SKM-1 treated with dmso at 0.1 percent for 144 hours (cell line): ENCODE measurements at regions not wholly inside any gene's neighbourhood (a gene's known extent, or its start where the extent isn't known, plus 50 kb on each side); places are given as distances from the start of the nearest gene placed in this dataset.
"Not testable (repeated sequence)": the region's sequence is repeated elsewhere in the genome, so short reads cannot be mapped to it uniquely, and the experiment has no call there.

ENCODE experiments used
- DNase-seq: peaks from one replicate; lab custom pipeline; 2025; ENCODE audit not compliant: unreplicated experiment; lab: John Stamatoyannopoulos, UW

DNA sequence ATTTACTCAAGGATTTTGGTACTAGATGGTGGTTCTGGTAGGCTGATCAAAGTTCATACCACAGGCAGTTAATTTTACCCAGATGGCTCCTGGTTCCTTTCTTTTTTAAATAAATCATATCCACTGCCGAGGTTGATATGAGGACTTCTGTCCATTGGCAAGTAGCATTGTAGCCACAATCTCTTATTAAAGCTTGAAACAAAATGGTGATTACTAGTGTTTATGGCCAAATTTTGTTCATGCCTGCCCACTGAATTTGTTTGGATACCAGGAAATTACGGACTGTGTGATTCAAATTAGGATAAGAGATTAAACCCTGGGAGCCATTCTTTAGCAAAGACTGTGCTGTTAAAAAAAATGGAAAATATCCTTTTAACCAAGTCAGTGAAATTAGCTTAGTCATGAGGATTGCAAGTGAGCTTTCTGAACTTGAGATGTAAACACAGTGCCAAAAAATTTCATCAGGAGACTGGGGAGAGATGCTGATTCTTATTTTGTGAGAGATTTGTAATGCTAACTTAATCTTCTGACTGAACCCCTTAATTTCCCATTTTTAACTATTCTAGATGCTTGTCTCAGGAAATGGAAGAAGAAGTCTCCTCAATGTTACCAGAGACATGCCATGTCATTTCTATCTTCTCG, 893.5 kb upstream of the ADAMTS5 start:
- not testable (repeated sequence) for DNase-seq

DNA sequence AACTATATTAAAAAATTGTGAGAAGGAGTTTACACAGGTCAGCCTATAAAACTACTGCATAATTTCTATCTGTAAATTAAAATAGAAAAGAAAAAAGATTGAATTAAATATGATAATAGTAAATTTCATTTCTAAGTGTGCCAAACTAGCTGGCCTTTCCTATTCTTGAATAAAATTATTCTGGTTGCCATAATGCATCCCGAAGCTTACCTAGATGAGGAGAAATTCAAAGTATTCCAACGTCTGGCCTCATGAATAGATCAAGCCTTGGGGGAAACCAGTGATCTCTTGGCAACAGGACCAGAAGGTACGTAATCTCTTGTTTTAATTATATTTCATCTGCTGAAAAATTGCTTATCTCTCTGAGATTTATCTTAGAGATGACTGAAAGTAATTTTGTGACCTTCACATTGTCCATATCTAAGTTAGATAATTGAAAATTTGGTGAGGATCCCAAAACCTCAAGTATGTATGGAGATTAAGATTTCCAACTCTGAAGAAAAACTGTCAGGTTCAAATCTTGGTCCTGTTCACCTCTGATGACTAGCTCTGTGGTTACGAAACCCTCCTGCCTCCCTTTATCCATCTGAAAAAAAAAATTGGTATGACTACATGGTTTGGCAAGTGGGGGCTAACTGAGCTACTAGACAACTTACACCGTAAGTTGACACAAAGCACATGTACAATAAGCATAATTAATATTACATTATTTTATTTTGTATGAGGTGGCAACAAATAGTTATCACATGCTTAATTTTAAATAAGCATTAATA, 891.4 kb upstream of the ADAMTS5 start:
- not testable (repeated sequence) for DNase-seq

DNA sequence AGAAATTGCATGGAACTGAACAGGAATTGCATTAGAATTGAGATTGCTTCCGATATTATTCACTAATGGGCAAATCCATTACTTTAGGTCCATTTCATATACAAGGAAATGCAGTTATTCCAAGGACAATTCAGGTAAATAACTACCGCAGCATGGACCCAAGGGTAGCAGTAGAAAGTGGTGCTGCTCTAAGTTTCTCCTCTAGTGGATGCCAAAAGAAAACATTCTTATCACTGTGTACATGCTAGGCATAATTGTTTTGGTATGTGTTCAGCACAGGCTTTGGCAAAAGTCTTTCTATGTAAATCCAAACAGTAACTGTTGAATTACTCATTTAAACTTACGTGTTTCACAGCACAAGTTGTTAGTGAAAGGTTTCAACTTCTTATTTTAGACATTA, 890.1 kb upstream of the ADAMTS5 start:
- not testable (repeated sequence) for DNase-seq

DNA sequence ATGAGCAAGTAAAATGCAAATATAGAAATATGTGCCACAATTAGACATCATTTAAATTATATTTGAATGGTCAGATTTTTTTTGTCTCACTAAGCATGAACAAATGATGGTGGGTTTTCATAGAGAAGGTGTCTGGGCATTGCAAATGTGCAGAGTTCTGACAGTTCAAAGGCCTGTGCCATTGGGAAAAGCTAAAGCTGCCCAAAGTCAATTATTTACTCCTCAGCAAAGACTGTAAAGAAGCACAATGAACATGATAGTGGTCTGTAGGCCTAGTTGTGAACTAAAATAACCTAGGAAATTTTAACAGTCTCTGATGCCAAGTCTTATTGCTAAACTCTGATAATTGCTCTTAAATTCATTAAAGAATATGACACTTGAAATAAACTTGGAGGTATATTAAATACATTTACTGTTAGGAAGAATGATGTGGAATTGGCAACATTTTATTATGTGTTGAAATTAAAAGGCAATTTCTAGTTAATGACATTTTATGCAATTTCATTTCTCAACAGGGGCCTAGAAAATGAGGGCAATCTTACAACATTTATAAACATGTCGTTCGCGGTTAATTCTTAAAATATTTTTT, 874.3 kb upstream of the ADAMTS5 start:
- DNase-seq = no peak

DNA sequence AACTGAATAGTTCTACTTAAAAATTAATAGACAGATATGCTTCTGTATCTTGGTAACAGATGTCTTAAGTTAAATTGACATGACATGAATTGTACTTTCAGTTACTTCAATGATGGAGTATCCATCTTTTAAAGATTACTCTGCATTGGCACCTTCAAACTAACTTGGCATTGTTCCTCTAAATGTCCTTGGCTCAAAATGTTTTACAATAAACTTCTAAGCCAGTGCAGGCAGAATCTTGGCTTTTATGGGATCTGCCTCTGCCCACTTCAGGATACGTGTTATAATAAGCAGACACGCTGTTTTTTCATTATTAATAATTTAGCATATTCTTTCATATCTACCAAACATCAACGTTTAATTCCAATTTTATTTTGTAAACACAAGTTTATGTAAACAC, 873.4 kb upstream of the ADAMTS5 start:
- DNase-seq = no peak

DNA sequence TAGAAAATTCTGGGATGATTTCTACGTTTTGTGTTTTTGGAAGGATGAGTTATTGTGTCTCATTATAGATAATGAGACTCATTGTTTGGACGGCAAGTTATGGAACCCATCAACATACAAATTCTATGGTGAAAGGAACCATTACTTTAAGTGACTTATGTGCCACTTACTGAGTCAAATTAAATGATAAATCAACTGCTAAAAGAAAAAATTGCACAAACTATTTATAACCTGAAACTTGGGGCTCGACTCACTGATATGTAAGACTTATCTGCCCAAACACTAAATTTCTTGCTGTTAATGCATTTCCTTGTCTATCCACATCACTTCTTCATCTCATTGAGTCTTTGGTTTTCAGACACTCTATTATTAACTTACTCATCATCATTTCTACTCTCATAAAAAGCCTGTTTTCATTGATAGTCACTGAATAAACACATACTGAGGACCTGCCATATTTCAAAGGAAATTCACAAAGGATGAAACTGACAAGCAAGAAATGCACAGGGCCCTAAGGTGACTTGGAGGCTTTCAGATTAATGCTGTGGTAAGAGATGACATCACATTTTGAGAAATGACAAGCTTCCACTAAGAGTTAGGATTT, 872.7 kb upstream of the ADAMTS5 start:
- DNase-seq = no peak

DNA sequence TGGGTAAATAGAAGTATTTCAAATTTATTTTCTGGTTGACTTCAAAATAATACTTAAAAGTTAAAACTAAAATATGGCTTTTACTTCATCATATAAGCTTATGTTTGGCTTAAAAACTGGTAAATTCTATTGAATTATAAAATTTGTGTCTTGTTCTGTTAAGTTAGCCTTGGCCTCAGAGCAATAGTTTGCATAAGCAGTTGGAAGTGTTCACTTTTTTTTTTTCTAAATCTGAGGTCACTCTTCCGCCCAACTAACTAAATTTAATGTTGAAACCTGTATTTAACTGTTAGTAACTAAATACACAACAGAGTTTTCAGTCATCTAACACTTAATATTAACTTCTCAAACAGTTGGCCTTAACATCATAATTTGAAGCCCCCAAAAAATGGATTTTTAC, 871.7 kb upstream of the ADAMTS5 start:
- DNase-seq = no peak

DNA sequence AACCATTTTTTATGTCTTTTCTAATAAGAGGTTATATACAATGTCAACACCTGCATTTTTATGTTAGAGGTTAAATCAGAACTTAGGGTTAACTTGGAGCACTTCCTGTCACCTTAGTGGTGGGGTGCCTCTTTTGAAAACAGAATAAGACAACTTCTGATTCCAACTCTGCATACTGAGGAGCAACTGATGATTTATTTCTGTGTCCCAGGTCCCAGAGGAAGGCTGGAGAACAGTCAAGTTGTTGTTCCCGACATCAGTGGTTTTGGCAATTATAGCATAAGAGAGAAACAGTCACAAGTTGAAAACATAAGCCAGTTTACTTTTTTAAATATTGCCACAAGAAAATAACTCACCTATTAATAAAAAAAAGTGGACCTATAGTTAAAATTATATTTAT, 871.0 kb upstream of the ADAMTS5 start:
- no peak for DNase-seq

DNA sequence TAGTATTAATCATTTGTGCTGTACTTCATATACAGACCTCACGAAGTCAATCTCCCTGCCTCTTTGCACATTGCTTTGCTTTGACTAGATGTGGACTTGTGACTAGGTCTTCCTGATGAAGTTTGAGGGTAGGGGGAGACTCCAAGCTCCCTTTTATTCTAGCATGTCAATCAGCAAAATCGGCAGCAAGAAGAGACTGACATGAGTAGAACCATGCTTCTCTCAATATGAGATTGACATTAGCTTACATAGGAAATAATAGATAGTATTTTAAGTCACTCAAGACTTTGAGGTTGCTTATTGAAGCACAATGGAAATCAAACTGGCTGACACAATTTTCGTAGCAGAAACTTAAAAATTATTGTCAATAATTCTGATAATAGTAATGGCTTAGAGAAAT, 866.4 kb upstream of the ADAMTS5 start:
- DNase-seq = no peak

DNA sequence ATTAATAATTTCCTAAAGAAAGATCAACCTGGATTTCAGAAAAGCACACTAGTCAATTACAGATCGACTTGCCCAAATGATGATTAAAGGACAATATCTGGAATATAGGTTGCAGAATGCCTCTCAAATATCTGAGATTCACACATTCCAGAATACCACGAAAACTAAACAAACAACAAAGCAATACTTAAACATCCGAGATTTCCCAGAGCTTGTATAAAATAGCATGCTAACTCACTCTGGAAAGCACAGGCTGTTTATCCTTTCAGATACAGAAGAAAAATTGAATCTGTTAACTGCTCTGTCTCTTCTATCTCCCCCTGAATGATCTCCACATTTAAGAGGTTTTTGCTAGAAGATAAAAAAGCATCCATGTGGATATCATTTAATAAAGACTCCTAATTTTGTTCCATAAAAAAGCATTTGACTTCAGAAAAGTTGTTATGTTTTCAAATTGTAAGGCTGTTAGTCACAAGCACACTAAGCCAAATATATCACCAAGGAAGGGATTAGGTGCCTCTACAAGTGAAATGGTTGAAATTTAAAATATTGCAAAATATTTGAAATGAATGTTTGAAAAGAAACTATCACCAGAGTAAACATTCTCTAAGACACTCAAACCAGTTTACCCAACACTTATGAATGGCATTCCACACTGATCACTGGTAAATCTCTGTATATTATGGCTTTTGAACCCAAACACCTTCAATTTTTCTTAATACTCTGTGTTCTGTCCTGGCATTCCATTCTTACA, 865.1 kb upstream of the ADAMTS5 start:
- no peak for DNase-seq

DNA sequence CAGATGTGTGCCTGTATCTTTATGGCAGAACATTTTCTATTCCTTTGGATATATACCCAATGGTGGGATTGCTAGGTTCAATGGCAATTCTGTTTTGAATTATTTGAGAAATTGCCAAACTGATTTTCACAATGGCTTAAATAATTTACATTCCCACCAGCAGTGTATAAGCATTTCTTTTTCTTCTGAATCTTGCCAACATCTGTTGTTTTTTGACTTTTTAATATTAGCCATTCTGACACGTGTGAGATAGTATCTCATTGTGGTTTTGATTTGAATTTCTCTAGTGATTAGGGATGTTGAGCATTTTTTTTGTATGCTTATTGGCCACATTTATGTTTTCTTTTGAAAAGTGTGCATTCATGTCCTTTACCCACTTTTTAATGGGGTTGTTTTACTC, 864.3 kb upstream of the ADAMTS5 start:
- DNase-seq = no peak

DNA sequence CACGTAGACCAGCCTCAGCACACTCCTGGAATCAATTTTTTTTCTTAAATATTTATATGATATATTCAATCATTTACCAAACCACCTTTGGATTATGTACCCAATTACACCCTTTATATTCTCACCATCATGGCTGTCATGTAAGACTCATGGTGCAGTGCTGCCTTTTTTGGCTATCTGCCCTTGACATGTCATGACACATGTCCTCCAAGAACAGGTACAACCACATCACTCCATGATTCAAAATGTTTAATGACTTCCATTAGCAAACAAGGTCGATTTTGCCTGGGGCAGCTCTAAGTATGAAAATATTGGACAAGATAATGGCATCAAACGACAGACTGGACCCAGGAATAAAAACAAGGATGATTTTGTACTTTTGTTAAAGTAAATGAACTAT, 861.1 kb upstream of the ADAMTS5 start:
- DNase-seq = no peak

DNA sequence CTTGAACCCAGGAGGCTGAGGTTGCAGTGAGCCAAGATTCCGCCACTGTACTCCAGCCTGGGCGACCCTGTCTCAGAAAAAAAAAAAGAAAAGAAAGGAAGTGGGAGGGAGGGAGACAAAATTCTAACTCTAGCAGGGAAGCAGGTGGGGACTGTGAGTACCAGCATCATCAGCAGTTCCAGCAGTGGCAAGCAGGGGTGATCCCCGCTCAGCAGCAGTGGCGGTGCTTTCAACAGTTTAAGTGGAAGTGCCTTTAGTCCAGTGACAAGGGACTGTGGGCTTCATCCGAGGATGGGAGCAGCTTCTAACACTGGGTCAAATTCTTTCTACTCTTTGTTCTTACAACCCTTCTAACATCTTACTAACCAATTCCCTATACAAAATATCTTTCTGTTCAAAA, 858.1 kb upstream of the ADAMTS5 start:
- no peak for DNase-seq

DNA sequence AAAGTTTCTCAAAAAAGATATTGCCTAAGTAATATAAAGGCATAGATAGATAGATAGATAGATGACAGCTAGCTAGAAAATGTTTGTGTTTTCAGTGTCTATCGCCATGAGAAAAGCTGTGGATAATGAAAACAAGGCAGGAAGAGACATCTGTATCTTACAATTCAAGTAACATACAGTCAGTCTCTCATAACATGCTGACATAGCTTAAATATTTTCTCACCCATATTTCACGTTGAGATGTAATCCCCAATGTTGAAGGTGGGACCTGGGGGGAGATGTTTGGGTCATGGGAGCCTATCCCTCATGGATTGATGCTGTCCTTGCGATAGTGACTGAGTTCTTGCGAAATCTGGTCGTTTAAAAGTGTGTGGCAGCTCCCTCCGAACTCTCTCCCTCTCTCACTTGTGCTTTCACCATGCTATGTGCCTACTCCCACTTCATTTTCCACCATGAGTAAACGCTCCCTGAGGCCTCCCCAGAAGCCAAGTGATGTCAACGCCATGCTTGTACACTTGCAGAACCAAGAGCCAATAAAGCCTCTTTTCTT, 856.8 kb upstream of the ADAMTS5 start:
- no peak for DNase-seq

DNA sequence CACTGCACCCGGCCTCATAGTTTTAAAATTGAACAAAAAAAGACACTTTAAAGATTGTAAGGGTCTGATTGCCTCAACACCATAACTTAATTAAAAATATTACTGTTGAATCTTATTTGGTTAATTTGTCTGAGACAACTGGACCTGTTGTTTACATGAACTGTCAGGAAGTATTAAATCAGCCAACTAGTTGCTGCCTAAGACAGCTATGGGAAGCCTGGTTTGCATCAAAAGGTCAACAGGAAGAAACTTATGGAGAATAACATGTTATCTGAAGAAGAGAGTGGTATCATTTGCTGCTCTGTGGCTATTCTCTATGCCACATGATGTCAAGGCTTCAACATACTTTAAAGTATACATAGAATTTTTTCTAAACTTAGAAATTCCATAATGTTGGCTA, 853.5 kb upstream of the ADAMTS5 start:
- no peak for DNase-seq

DNA sequence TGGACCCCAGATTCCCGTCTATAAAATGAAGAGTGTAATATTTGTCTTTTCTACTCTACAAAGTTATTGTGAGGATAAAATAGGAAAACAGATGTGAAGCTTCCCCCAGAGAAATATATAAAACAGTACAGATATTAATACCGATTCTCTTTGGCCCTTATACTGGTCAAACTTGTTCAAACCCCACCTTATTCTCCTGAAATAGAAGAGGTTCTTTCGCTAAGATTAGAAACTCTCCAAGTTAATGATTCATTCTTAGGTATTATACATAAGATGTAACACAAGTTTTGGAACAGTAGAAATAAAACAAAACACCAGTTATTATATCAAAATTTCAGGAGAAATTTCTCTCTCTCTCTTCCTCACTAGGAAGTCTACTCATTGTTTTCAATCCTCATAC, 852.4 kb upstream of the ADAMTS5 start:
- DNase-seq = no peak

DNA sequence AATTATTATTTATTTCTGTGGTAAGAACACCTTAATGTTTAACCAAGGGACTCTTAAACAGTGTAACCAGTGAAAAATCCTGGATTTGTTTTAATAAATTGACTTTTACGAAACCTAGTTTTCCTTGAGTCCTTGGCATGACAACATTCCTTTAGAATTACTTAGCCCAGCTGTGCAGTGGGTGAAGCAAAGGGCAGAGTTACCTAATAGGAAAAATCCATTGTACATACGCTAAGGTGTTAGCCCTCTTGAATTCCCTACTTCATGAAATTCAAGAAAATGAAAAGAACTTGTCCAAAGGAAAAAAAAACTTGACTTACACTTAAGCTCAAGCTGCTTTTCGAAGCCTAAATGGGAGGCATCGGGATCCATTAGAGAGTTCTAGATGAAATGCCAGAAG, 852.0 kb upstream of the ADAMTS5 start:
- no peak for DNase-seq

DNA sequence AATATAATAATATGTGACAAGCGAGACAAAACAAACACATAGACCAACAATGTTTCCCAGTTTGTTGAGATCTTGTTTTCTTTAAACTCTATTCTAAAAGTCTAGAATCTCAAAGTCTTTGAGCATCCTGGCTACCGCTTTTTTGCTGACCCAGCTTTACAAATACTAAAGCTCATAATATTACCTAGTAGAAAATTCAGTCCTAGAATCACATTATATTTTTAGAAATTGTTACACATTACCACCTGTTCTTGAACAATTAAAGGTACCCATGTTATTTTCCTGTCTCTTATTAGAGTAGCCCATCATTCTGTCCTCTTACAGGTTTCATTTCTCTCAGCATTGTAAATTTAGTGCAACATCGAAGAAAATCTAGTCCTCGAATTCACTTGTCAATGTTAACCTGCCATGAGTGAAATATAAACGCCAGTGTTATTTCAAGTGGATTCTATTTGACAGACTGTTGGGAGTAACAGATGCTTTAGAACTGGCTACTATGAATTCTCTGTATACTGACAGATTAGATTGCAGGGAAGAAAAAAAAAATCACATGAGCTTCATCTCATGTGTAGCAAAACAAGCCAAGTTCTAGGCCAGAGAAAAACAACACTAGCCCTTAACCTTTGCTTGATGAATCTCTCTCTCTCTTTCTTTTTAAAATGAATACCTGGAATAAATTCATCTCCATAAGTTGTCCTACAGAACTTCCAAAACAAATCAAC, 851.2 kb upstream of the ADAMTS5 start:
- DNase-seq = no peak

DNA sequence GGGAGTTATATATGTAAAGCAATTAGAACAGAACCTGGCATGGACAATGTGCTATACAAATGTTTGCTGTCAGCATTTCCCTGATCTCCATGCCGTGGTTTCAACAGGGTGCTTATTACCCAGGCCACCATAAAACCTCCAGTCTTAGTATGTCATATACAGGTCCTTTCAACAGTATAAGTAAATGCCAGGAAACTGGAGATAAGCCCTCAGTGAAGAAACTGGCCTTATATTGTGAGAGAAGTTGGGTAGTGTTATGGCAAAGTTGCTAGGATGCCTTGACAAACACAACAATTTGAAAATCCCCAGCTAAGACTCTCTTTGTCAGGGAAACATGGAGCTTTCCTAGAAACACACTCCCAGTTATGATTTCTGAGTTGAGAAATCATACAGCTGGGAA, 850.2 kb upstream of the ADAMTS5 start:
- no peak for DNase-seq

DNA sequence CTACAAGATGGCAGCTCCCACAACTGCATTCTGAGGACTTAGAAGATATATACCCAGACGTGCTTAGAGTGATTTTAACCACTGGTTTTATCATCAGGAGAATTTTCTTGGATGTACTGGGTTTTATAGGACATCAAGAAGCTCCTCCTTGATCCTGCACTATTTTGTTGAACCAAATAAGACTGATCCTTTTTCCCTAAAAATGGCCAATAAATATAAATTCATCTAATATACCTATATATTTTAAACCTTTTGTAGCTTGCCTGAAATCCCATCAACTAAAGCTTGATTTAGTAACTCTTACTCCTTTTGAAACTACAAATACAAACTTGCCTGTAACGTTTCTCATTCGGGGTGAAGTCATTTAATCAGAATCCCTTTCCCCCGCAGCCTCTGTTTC, 849.4 kb upstream of the ADAMTS5 start:
- no peak for DNase-seq
